Aorta (tissue), 5 donors: ENCODE measurements at regions not wholly inside any gene's neighbourhood (a gene's known extent, or its start where the extent isn't known, plus 50 kb on each side); places are given as distances from the start of the nearest gene placed in this dataset.

Experiments used
- ATAC-seq: fragments of 200-7000 bp; cut with Tn5 transposase; one replicate; pipeline ENCODE4 v1.9.1; 2022; ENCODE audit warnings: moderate library complexity; ENCODE audit not compliant: low FRiP score
- DNase-seq, 2 donors: peaks; one replicate each; pipeline ENCODE4 v3.0.0-alpha.2; 2020
- H3K27ac ChIP-seq, 2 donors: one replicate each; pipeline ENCODE4 v1.5.1; 2013; ENCODE audit warnings: low read length in 2 of 2, mild to moderate bottlenecking in 2 of 2, moderate library complexity in 2 of 2, control low read depth in 1 of 2, inconsistent platforms in 1 of 2, low read depth in 1 of 2
- H3K27me3 ChIP-seq, 2 donors: one replicate each; pipeline ENCODE4 v1.6.1; 2013; ENCODE audit warnings: control low read depth in 1 of 2, low read length in 1 of 2, mild to moderate bottlenecking in 1 of 2, moderate library complexity in 1 of 2; ENCODE audit not compliant: insufficient read depth in 2 of 2, control insufficient read depth in 1 of 2
- H3K36me3 ChIP-seq, 2 donors: one replicate each; pipeline ENCODE4 v1.6.1; 2013; ENCODE audit warnings: control low read depth in 1 of 2, low read length in 1 of 2, mild to moderate bottlenecking in 1 of 2; ENCODE audit not compliant: insufficient read depth in 2 of 2, control insufficient read depth in 1 of 2
- H3K4me1 ChIP-seq, 2 donors: one replicate each; pipeline ENCODE4 v1.6.1; 2013; ENCODE audit warnings: low read length in 2 of 2, control low read depth in 1 of 2, mild to moderate bottlenecking in 1 of 2, moderate library complexity in 1 of 2; ENCODE audit not compliant: insufficient read depth in 2 of 2, control insufficient read depth in 1 of 2
- H3K4me3 ChIP-seq, 2 donors: one replicate each; pipeline ENCODE4 v1.5.1; 2013; ENCODE audit warnings: low read length in 2 of 2, control low read depth in 1 of 2, mild to moderate bottlenecking in 1 of 2
- H3K9me3 ChIP-seq: one replicate; pipeline ENCODE4 v1.6.1; 2013; ENCODE audit warnings: mild to moderate bottlenecking, low read length; ENCODE audit not compliant: control insufficient read depth
- WGBS, 2 donors: extraction: QIAGEN DNeasy Blood & Tissue Kit; methylation state at CpG; one replicate each; pipeline ENCODE4 v1.1.7; 2013; 5-methylcytosine and 5-hydroxymethylcytosine counted together
- intact Hi-C, 2 donors: fragments of 100-400 bp; cut with DNase I; formaldehyde crosslinking; loops; one replicate each; pipeline versions ENCODE4 v1.14.2 to v1.15.0; 2022
- donor health status: healthy with polysubstance abuse.
- donor health status: Bipolar disorder and iron deficiency.
- donor health status: DM: no; HTN: no; CAD: no.
- donor health status: DM: no; HTN: no; CAD: no.
- donor health status: DM: yes; HTN: yes; CAD: no.

DNA sequence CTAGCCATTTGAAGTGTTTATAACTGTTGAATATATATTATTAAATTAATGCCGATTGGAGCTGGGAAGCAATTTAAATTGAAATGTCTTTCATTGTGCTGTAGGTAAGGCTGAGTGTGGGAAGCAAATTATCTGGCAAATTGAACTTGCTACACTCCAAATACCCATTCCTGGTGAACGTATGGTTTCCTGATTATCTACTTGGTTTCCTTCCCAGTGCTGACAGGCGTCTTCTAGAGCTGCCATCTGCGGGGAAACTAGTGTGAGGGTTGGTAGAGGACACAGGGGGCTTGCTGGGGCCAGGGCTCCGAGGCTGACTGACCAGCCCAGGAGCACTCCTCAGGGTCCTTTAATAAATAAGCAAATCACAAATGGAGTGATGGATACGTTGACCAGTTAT is 581.4 kb upstream of the LMCD1 start:
- H3K27ac ChIP-seq: no peak overlapping the region
- no peak for DNase-seq
- peaks cover 1% of the 10 kb centered on the region for H3K9me3 ChIP-seq
- H3K27me3 ChIP-seq: no peaks in the 10 kb centered on the region
- no peaks in the 10 kb centered on the region for H3K36me3 ChIP-seq
- no peaks in the 10 kb centered on the region for H3K4me1 ChIP-seq
- intact Hi-C loops: no loop called here
- H3K4me3 ChIP-seq: no peak overlapping the region
- no peak for ATAC-seq
- WGBS, 2 donors: 40 to 55% methylated on average over 6 of the region's 6 CpGs

DNA sequence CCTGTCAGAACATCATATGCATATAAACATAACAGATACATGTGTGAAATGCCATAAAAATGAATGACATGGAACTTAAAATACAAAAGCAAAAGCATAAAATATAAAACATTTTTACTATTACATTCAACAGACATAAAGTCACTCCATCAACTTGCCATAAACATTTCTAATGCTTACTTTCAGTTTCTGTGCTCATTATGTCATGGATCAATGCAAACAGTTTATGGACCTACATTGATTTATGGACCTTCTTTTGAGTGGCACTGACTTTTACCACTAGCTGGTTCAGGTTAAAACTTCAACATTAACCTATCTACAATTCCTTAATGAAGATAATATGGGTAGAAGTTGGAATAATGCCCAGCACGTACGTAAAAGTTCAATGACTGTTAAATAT is 577.4 kb upstream of the LMCD1 start:
- intact Hi-C loops: no loop called here
- Histone ChIP-seq H3K9me3 (no peaks in the 10 kb centered on the region), H3K27me3 (no peaks in the 10 kb centered on the region), H3K27ac (no peak overlapping the region), H3K4me1 (no peaks in the 10 kb centered on the region), H3K4me3 (no peak overlapping the region), H3K36me3 (no peaks in the 10 kb centered on the region)
- WGBS, 2 donors: 68 to 78% methylated on average over 2 of the region's 2 CpGs
- DNase-seq (no peak), ATAC-seq (no peak)

GRCh38 chr3:7927015-7927414 is 574.6 kb upstream of the LMCD1 start:
- no peak overlapping the region for H3K4me3 ChIP-seq
- WGBS, 2 donors: 80 to 81% methylated on average over 1 of the region's 1 CpG
- no peak for ATAC-seq
- H3K27me3 ChIP-seq: no peaks in the 10 kb centered on the region
- intact Hi-C loops: no loop called here
- H3K9me3 ChIP-seq: no peaks in the 10 kb centered on the region
- no peaks in the 10 kb centered on the region for H3K4me1 ChIP-seq
- no peak overlapping the region for H3K27ac ChIP-seq
- no peaks in the 10 kb centered on the region for H3K36me3 ChIP-seq
- no peak for DNase-seq

- Histone ChIP-seq H3K27me3 (no peaks in the 10 kb centered on the region), H3K4me1 (no peaks in the 10 kb centered on the region), H3K36me3 (no peaks in the 10 kb centered on the region), H3K9me3 (no peaks in the 10 kb centered on the region), H3K4me3 (no peak overlapping the region), H3K27ac (no peak overlapping the region)
- intact Hi-C loops: no loop called here
- ATAC-seq: no peak
- DNase-seq: no peak
Measured at GRCh38 chr3:7927864-7928263, 573.8 kb upstream of the LMCD1 start.

- H3K9me3 ChIP-seq: no peaks in the 10 kb centered on the region
- H3K4me3 ChIP-seq: no peak overlapping the region
- DNase-seq: no peak
- 68 to 75% methylated on average over 2 of the region's 2 CpGs for whole genome bisulfite sequencing, 2 donors
- no peaks in the 10 kb centered on the region for H3K27me3 ChIP-seq
- H3K4me1 ChIP-seq: no peaks in the 10 kb centered on the region
- no peak for ATAC-seq
- intact Hi-C loops: no loop called here
- H3K27ac ChIP-seq: no peak overlapping the region
- no peaks in the 10 kb centered on the region for H3K36me3 ChIP-seq
Measured at GRCh38 chr3:7929319-7929889, 572.2 kb upstream of the LMCD1 start.

DNA sequence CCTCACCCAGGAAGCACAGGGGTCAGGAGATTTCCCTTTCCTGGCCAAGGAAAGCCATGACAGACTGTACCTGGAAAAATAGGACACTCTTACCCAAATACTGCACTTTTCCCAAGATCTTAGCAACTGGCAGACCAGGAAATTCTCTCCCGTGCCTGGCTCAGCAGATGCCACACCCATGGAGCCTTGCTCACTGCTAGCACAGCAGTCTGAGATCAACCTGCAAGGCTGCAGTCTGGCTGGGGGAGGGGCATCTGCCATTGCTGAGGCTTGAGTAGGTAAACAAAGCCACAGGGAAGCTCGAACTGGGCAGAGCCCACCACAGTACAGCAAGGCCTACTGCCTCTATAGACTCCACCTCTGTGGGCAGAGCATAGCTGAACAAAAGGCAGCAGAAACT is 567.3 kb upstream of the LMCD1 start:
- intact Hi-C loops: no loop called here
- DNase-seq (no peak), ATAC-seq (no peak)
- no peaks in the 10 kb centered on the region for H3K9me3 ChIP-seq
- H3K4me3 ChIP-seq: no peak overlapping the region
- no peaks in the 10 kb centered on the region for H3K27me3 ChIP-seq
- no peaks in the 10 kb centered on the region for H3K36me3 ChIP-seq
- 67 to 78% methylated on average over 2 of the region's 2 CpGs for WGBS, 2 donors
- no peak overlapping the region for H3K27ac ChIP-seq
- no peaks in the 10 kb centered on the region for H3K4me1 ChIP-seq

DNA sequence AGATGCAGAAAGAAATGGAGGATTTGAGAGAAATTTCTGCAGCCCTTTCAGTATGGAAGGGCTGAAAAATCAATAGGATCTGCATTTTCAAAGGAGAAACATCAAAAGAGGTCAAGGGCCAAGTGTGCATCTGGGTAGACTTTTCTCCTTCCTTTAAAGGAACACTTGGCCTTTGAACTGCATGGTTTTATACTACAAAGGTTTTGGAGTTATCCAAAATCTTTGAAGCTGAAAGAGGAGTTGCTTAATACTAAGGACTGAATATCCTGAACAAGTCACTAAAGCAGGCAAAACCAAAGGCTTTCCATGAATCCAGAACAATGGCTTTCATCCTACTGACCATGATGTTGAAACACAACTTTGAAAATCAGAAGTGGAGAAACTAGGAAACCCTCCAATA is 553.7 kb upstream of the LMCD1 start:
- Histone ChIP-seq H3K9me3 (no peaks in the 10 kb centered on the region), H3K4me1 (no peaks in the 10 kb centered on the region), H3K27me3 (no peaks in the 10 kb centered on the region), H3K27ac (no peak overlapping the region), H3K36me3 (no peaks in the 10 kb centered on the region), H3K4me3 (no peak overlapping the region)
- DNase-seq (no peak), ATAC-seq (no peak)
- intact Hi-C loops: no loop called here

- intact Hi-C loops: no loop called here
- ATAC-seq: no peak
Measured at GRCh38 chr3:7950890-7951289, 550.7 kb upstream of the LMCD1 start.

DNA sequence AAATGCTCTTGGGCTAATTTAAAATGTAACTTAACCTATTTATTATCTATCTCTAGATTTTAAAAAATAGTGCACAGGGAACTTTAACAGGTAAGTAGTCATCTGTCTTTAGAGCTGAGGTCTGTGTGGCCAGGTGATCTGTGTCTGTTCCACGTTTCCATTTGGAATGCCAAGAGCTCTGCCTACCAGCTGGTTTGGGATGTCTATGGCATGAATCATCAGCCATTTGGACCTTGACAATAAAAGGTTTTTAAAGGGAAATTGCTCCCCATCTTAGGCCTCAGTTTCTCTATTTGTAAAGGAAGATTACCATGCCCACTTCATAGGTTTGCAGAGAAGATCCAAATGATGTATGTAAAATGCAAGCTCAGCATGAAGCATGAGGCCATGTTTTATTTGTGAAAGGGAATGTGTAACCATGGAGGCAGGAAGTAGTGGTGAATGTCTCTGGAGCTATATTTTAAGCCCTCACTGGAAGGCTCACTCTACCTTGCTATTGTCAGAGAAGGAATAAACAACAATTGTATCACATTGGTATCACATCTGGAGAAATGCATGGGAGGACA is 548.1 kb upstream of the LMCD1 start:
- 9 to 16% methylated on average over 1 of the region's 1 CpG for WGBS, 2 donors
- no peaks in the 10 kb centered on the region for H3K4me1 ChIP-seq
- no peak overlapping the region for H3K4me3 ChIP-seq
- H3K9me3 ChIP-seq: no peaks in the 10 kb centered on the region
- no peaks in the 10 kb centered on the region for H3K27me3 ChIP-seq
- DNase-seq (no peak), ATAC-seq (no peak)
- intact Hi-C loops: no loop called here
- no peaks in the 10 kb centered on the region for H3K36me3 ChIP-seq
- no peak overlapping the region for H3K27ac ChIP-seq

More at GRCh38 chr3:7950890-7951289, 550.7 kb upstream of the LMCD1 start:
- Histone ChIP-seq H3K27me3 (no peaks in the 10 kb centered on the region), H3K4me1 (no peaks in the 10 kb centered on the region), H3K36me3 (no peaks in the 10 kb centered on the region), H3K9me3 (no peaks in the 10 kb centered on the region), H3K27ac (no peak overlapping the region), H3K4me3 (no peak overlapping the region)
- no peak for DNase-seq
- 87 to 89% methylated on average over 3 of the region's 3 CpGs for WGBS, 2 donors
